ENCODE measurements at regions not wholly inside any gene's neighbourhood (a gene's known extent, or its start where the extent isn't known, plus 50 kb on each side); places are given as distances from the start of the nearest gene placed in this dataset.

- TF ChIP-seq CTCF (IDR thresholded peaks at IDR 0.05): no peak
- no peak for TF ChIP-seq POLR2A (IDR thresholded peaks at IDR 0.05)
These were observed 541.5 kb downstream of the PCDH7 start for GRCh38 chr4:31261632-31262031.

All from right lobe of liver (tissue), 4 donors.